GM21367 (cell line): ENCODE measurements at regions not wholly inside any gene's neighbourhood (a gene's known extent, or its start where the extent isn't known, plus 50 kb on each side); places are given as distances from the start of the nearest gene placed in this dataset.

Experiments
- ATAC-seq: cut with Tn5 transposase; IDR thresholded peaks from one replicate; pipeline ENCODE4 v1.9.1; 2021; ENCODE audit not compliant: unreplicated experiment

DNA sequence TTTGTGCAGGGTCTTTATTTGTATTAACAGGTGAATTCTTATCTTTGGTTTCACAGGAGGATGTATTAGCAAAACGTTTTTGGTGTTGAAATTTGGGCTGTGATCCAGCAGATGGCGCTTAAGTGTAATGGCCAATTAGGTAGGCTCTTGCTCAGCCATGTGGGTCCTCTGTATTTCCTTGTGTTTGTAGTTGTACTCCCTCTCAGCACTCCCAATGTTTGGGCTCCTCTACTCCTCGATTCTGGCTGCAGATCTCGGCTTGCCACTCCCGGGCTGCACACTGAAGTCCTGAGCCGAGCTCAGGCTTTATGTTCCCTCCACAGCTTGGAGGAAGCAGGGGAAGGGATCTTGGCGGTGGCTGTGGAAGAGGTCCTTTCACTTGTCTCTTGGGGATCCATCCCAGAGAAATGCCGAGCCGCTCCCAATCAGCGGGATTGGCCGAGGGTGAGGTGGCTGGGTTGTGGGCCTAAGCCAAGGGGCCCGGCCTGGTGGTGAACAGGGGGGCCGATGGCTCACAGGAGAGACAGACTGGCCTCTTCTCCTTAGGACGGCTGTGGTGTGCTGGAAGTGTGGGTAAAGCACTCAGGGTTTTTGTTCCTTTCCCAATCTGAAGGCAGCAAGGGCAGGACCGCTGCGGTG lies 133.7 kb downstream of the AEBP2 start:
- peak; percentile 66 for ATAC-seq

DNA sequence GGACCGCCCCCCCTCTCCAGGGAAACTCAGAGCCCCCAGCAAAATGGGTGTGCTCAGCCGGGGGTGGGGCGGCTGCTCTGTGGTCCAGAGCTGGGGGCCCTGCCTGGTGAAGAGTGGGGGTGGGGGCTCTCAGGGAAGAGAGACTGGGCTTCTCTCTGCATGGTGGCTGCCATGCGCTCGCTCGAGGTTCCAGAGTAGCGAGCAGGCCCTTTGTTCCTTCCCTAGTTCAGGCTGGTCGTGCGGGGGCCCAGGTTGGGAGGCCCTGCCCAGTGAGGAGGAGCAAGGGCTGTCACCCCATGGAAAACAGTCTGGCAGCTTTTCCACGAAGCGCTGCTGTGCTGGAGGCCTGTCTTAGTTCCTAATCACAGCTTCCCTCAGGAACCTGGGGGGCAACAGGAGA lies 134.6 kb downstream of the AEBP2 start:
- no peak for ATAC-seq

DNA sequence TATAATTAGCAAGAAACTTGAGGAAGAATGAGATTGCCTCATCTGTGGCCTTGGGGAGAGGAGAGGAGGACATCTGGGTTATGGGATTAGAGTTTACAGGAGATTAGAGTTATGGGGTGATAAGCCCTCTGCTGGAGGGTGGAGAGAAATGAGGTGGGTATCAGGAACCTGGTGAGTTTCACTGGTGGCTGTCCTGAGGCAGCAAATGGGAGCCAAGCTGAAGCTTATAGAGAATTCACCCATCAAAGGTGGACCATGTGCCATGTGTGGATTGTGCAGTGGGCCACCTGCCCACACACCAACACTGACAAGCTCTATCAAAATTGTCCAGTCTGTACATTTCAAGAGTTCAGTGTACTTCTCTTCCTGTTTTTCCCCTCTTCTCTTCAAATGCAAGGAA lies 135.3 kb downstream of the AEBP2 start:
- no peak for ATAC-seq

DNA sequence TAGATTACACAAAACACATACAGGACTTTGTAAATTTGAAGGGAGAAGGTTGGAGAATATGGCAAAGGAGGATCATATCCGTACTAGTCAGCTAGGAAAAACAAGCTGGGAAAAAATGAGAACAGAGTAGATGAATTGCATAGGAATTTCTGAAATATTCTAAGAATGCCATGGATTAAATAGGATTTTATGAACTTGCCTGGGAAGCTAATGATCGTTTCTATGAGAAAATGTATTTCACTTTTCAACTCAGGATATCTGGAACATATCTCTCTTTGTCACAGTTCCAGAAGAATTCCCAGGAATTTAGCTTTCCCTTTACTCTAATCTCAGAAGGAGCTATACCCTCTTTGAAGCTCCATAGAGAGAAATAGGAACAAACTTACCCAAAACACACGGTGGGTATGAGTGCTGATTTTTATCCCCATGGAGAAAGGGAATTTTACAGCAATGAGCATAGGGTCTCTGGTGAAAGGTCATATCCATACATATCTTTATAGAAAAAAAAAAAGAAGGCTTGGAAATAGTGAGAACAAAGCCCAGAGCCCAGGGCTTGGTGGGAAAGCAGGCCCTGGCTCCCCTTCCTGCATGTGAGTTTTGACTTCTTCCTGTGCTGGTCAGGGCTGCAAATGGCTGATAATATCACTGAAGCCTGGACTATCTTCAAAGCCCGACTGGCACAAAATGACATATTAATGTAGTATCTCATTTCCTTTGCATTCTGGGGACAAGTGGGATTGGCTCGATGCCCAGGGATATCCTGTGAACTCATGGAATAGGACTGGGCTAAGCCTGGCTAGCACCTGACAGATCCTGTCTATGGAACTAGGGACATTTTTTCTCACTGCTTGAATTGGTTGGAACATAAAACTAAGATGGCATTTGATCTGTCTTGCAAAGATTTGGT lies 136.3 kb downstream of the AEBP2 start:
- no peak for ATAC-seq

GRCh38 chr12:19576506-19577280 lies 137.4 kb downstream of the AEBP2 start:
- no peak for ATAC-seq

DNA sequence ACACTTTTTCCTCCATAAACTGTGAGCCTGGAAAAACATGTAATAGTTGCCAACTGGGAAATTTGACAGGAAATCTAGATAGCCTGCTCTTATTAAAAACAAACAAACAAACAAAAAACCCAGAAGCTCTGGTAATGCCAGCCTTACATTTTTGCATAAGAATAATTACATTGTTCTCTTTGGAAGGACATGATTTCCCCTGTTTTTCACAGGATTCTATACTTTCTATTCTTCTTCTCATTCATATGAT lies 137.9 kb downstream of the AEBP2 start:
- no peak for ATAC-seq

DNA sequence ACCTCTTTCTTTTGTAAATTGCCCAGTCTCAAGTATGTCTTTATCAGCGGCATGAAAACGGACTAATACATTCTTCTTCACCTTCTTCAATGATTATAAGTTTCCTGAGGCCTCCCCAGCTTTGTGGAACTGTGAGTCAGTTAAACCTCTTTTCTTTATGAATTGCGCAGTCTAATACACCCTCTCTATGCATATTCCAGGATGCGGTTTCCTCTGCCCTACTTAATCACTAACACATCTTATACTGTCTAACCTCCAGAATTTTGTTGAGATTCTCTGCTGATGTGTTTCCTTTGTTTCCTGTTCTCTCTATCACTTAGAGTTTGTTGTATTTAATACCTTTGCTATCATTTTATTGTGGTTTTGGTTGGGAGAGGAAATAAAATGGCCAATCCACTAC lies 145.4 kb downstream of the AEBP2 start:
- no peak for ATAC-seq

DNA sequence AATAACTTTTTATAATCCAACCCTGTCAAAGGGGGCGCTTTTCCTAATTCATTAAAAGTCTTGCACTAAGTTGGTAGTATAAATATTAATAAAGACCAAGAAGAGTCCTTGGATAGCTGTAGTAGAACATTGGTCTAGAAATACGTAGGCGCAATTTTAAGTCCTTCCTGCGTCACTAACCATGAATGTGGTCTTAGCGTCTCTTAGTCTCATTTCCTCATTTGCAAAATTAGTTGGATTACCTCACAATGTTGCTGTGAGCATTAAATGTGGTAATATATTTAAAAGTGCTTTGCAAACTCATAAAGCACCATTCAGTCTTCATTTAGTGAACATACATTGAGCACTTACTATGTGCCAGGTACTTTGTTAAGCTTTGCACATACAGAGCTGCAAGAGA lies 149.7 kb downstream of the AEBP2 start:
- ATAC-seq: no peak

DNA sequence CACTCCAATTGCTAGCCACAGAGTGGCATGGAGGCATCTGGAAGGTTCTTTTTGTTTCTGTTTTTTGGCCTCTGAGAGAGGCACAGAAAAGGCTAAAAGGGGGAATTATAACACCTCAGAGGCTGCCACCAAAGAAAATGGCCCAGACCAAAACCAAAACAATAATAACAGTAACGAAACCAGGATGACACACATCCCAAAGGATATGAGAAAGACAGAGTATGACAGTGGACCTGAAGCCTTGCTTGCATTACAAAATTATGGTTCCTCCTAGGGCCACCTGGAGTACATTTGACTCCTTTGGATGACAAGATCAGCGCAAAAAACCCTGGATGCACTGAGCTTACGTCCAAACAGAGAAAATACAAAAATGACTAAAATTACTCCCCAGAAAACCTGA lies 152.7 kb downstream of the AEBP2 start:
- ATAC-seq: no peak

DNA sequence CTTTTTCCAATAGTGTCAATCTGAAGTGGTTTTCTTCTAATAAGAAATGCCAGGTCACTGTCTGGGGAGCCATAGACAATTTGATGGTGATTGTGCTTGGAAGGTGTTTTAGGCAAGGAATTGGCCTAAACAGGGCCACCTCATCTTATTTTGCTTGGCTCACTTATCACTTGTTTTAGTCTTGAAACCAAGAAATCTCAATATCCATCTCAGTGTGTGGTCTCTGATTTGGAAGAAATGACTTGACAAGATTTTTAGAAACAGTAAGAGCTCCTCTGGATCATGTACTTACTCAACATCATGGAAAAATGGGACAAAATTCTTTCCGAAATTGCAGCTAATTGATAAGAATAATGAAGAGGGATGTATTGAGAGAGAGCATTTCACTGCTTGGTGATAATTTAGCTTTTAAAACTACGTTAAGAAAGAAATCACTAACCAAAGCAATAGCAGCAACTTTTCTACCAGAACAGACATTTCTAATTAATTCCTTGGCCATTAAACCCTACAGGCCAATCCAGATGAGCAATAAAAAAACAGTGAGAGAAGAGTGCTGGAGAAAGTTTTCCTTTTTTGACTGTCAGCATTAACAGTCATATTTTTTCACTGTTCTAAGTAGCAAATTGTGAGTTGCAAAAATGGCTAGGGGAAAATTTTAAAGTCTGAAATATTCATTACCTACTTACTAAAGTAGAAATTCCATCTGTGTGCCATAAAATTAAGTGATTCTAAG lies 157.3 kb downstream of the AEBP2 start:
- ATAC-seq: no peak

DNA sequence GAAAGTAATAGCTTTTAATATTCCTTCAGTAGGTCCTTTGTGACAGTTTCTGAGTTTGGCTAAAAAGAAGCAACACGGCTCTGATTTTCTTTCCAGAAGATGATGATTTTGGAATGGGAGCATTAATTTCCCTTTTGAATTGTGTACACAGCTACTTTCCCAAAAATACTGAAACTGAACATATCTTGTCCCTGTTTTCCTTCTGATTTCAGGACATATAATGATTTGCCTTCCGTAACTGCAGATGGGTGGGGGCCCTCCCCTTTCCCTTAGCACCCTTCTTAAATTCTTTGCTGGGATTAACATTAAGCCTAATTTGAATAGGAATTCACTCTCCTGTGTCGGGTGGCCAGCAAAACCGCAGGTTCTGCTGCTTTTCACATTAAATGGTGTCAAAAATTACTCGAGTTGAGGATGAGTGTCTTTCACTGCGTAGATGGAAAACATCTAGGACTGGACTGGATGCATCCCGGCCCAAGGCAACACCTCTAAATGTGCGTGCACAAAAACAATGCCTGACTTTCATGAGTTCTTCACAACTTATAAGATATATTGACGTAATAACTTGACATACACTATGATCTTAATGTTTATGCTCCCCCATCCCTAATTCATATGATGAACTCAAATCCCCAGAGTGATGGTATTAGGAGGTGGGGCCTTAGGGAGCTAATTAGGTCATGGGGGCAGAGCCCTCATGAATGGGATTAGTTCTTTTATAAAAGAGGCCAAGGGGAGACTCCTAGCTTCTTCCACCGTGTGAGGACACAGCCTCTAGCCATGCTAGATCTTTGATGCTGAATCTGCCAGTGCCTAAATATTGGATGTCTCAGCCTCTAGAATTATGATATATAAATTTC lies 158.1 kb downstream of the AEBP2 start:
- ATAC-seq: no peak

DNA sequence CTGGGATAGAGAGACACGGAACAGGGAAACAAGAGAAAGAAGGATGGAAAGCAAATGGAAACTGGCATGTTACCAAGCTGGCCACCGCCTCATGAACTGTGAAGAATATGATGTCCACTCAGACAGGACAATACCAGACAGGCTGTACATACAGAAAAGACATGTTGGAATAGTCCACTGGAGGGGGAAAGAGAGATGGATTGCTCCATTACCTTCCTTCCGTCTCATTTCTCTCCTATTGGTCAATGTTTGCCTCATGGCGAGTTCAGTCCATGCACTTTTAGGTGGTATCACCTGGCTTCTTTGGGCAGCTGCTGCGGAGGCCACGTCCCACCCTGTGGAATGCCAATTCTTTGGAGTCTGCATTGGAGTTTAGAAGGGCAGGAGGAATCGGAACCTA lies 166.4 kb downstream of the AEBP2 start:
- no peak for ATAC-seq

GRCh38 chr12:19608039-19608438 lies 168.7 kb downstream of the AEBP2 start:
- no peak for ATAC-seq

GRCh38 chr12:19613051-19613535 lies 173.8 kb downstream of the AEBP2 start:
- ATAC-seq: no peak

GRCh38 chr12:19614601-19615383 lies 175.5 kb downstream of the AEBP2 start:
- ATAC-seq: no peak

- ATAC-seq: no peak
Measured at GRCh38 chr12:19615384-19615725, 176.1 kb downstream of the AEBP2 start.

DNA sequence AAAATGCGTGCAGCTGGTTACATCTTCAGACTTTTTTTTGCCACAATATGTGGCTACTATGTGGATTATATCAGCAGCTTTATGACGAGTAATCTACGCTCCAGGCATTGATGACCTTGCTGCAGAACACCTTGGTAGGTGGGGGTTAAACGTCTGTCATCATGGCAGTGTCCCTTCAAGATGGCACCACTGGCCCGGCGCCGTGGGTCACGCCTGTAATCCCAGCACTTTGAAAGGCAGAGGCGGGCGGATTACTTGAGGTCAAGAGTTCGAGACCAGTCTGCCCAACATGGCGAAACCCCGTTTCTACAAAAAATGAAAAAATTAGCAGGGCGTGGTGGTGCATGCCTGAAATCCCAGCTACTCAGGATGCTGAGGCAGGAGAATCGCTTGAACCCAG lies 177.5 kb downstream of the AEBP2 start:
- no peak for ATAC-seq

- ATAC-seq: no peak
Measured at GRCh38 chr12:19620222-19620621, 180.9 kb downstream of the AEBP2 start.

DNA sequence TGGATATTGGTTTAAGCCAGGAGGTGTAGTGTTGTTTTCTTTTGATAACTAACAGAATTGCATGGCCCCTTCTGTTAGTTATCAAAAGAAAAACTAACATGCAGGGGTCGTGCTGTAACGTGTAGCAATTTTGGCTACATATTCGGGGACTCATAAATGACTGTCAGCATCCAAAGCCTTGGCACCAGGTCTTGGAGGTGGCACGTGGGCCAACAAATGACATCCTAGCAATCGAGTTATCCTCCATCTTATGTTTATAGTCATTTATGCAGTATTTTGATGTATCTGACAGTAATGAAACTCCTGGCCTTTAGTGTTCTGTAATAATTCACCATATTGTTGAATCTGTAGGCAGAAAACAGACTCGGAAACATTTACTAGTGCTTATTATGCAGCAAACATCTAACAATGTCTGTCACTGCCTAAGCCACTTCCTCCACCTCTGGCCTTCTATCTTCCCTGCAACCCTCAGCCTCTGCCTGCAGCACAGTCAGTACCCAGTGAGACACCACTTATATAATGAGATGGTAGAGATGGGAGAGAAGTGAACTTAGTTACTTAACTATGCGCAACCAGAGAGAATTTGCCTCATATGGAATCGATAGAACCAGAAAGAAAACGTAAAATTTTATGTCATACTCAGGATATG lies 184.6 kb downstream of the AEBP2 start:
- no peak for ATAC-seq
